ENCODE measurements at regions not wholly inside any gene's neighbourhood (a gene's known extent, or its start where the extent isn't known, plus 50 kb on each side); places are given as distances from the start of the nearest gene placed in this dataset.

DNA sequence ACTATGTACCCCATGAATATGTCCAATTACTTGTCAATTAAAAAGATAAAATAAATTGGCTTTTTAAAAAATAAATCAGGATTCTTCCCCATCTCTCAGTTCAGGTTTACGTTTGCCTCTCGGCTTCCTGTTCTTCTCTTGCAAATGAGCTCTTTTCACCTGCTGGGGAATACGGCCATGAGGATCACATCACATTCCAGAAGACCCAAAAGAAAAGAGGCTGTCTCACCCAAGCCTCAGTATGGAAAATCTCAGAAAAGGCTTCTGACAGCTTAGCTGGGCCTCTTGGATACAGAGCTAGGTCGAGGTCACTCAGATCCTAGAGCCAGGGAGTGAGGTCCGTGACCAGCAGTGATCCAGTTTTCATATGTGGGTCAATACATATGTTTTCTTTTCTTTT lies 171.2 kb upstream of the SDK2 start:
- TF ChIP-seq, protein P1, sequence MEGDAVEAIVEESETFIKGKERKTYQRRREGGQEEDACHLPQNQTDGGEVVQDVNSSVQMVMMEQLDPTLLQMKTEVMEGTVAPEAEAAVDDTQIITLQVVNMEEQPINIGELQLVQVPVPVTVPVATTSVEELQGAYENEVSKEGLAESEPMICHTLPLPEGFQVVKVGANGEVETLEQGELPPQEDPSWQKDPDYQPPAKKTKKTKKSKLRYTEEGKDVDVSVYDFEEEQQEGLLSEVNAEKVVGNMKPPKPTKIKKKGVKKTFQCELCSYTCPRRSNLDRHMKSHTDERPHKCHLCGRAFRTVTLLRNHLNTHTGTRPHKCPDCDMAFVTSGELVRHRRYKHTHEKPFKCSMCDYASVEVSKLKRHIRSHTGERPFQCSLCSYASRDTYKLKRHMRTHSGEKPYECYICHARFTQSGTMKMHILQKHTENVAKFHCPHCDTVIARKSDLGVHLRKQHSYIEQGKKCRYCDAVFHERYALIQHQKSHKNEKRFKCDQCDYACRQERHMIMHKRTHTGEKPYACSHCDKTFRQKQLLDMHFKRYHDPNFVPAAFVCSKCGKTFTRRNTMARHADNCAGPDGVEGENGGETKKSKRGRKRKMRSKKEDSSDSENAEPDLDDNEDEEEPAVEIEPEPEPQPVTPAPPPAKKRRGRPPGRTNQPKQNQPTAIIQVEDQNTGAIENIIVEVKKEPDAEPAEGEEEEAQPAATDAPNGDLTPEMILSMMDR (IDR thresholded peaks at IDR 0.05), result no peak
- TF ChIP-seq EZH2 (IDR thresholded peaks at IDR 0.05) (no peak), EZH2phosphoT487 (IDR thresholded peaks at IDR 0.05) (no peak)

All from neural progenitor cell (in vitro differentiated cells).